Right ventricle myocardium inferior (tissue), 1 donor: ENCODE measurements at regions not wholly inside any gene's neighbourhood (a gene's known extent, or its start where the extent isn't known, plus 50 kb on each side); places are given as distances from the start of the nearest gene placed in this dataset.
"Not testable (repeated sequence)": the region's sequence is repeated elsewhere in the genome, so short reads cannot be mapped to it uniquely, and the experiment has no call there.

Experiments used
- ATAC-seq: fragments of 200-7000 bp; cut with Tn5 transposase; one replicate; pipeline ENCODE4 v1.9.1; 2020; ENCODE audit warnings: mild to moderate bottlenecking, moderate library complexity
- DNase-seq: peaks from one replicate; pipeline ENCODE4 v3.0.0; 2021; ENCODE audit errors: missing footprints
- intact Hi-C: fragments of 100-400 bp; cut with DNase I; formaldehyde crosslinking; loops from one replicate; pipeline ENCODE4 v1.11.0; 2022
- donor health status: DM: no; HTN: yes; CAD: no; lungs with severe emphysema.

GRCh38 chr18:70720607-70721006 lies 431.8 kb downstream of the SOCS6 start:
- intact Hi-C loops: no loop called here
- ATAC-seq (no peak), DNase-seq (no peak)

- no peak for DNase-seq
- intact Hi-C loops: no loop called here
- ATAC-seq: no peak
Observed at GRCh38 chr18:70709720-70710119, 420.9 kb downstream of the SOCS6 start.

- ATAC-seq: no peak
- DNase-seq: no peak
- intact Hi-C loops: no loop called here
Observed at GRCh38 chr18:70709144-70709543, 420.3 kb downstream of the SOCS6 start.

- no peak for ATAC-seq
- intact Hi-C loops: no loop called here
- no peak for DNase-seq
Observed at GRCh38 chr18:70705831-70706416, 417.1 kb downstream of the SOCS6 start.

GRCh38 chr18:70700496-70700895 lies 411.7 kb downstream of the SOCS6 start:
- no peak for ATAC-seq
- intact Hi-C loops: no loop called here
- no peak for DNase-seq

- no peak for ATAC-seq
Observed at GRCh38 chr18:70698574-70698973, 409.7 kb downstream of the SOCS6 start.

GRCh38 chr18:70693246-70693645 lies 404.4 kb downstream of the SOCS6 start:
- intact Hi-C loops: no loop called here
- ATAC-seq (no peak), DNase-seq (no peak)

More at GRCh38 chr18:70698574-70698973, 409.7 kb downstream of the SOCS6 start:
- intact Hi-C loops: no loop called here
- DNase-seq: no peak

GRCh38 chr18:70689765-70690164 lies 400.9 kb downstream of the SOCS6 start:
- intact Hi-C loops, DNase-seq, ATAC-seq: not testable (repeated sequence)

- ATAC-seq (no peak), DNase-seq (no peak)
- intact Hi-C loops: no loop called here
Observed at GRCh38 chr18:70688286-70688685, 399.4 kb downstream of the SOCS6 start.

GRCh38 chr18:70684821-70685220 lies 396.0 kb downstream of the SOCS6 start:
- intact Hi-C loops: no loop called here
- ATAC-seq: no peak
- DNase-seq: no peak

GRCh38 chr18:70683263-70683662 lies 394.4 kb downstream of the SOCS6 start:
- no peak for ATAC-seq
- no peak for DNase-seq
- intact Hi-C loops: no loop called here

GRCh38 chr18:70674896-70675295 lies 386.1 kb downstream of the SOCS6 start:
- DNase-seq (no peak), ATAC-seq (no peak)
- intact Hi-C loops: no loop called here

- intact Hi-C loops: no loop called here
- ATAC-seq (no peak), DNase-seq (no peak)
Observed at GRCh38 chr18:70673831-70674230, 385.0 kb downstream of the SOCS6 start.

GRCh38 chr18:70672581-70672980 lies 383.7 kb downstream of the SOCS6 start:
- intact Hi-C loops: no loop called here

GRCh38 chr18:70671889-70672565 lies 383.2 kb downstream of the SOCS6 start:
- DNase-seq (no peak), ATAC-seq (no peak)
- intact Hi-C loops: no loop called here

More at GRCh38 chr18:70672581-70672980, 383.7 kb downstream of the SOCS6 start:
- ATAC-seq (no peak), DNase-seq (no peak)

- DNase-seq (no peak), ATAC-seq (no peak)
- intact Hi-C loops: no loop called here
Observed at GRCh38 chr18:70666936-70667335, 378.1 kb downstream of the SOCS6 start.

- DNase-seq (no peak), ATAC-seq (no peak)
- intact Hi-C loops: no loop called here
Observed at GRCh38 chr18:70663141-70663540, 374.3 kb downstream of the SOCS6 start.

- ATAC-seq (no peak), DNase-seq (no peak)
- intact Hi-C loops: no loop called here
Observed at GRCh38 chr18:70662588-70662987, 373.7 kb downstream of the SOCS6 start.

GRCh38 chr18:70659036-70659925 lies 370.4 kb downstream of the SOCS6 start:
- intact Hi-C loops: no loop called here
- ATAC-seq (peak; percentile 16), DNase-seq (no peak)

GRCh38 chr18:70653671-70654070 lies 364.8 kb downstream of the SOCS6 start:
- ATAC-seq (no peak), DNase-seq (no peak)
- intact Hi-C loops: no loop called here
